ES-I3 (cell line): ENCODE measurements at regions not wholly inside any gene's neighbourhood (a gene's known extent, or its start where the extent isn't known, plus 50 kb on each side); places are given as distances from the start of the nearest gene placed in this dataset.
"Not testable (repeated sequence)": the region's sequence is repeated elsewhere in the genome, so short reads cannot be mapped to it uniquely, and the experiment has no call there.

Experiments used
- H3K36me3 ChIP-seq: 2 replicates; pipeline ENCODE4 v1.6.1; 2013; ENCODE audit warnings: mild to moderate bottlenecking, low read length, control low read depth, moderate library complexity; ENCODE audit not compliant: insufficient read depth
- H3K4me1 ChIP-seq: 2 replicates; pipeline ENCODE4 v1.6.1; 2013; ENCODE audit warnings: mild to moderate bottlenecking, control low read depth, low read length; ENCODE audit not compliant: insufficient read depth
- H3K9ac ChIP-seq: 2 replicates; pipeline ENCODE4 v1.6.1; 2013; ENCODE audit warnings: low read depth, mild to moderate bottlenecking, low read length, moderate library complexity
- H3K9me3 ChIP-seq: 2 replicates; pipeline ENCODE4 v1.6.1; 2013; ENCODE audit warnings: mild to moderate bottlenecking, low read length, moderate library complexity; ENCODE audit not compliant: control insufficient read depth, insufficient read depth

DNA sequence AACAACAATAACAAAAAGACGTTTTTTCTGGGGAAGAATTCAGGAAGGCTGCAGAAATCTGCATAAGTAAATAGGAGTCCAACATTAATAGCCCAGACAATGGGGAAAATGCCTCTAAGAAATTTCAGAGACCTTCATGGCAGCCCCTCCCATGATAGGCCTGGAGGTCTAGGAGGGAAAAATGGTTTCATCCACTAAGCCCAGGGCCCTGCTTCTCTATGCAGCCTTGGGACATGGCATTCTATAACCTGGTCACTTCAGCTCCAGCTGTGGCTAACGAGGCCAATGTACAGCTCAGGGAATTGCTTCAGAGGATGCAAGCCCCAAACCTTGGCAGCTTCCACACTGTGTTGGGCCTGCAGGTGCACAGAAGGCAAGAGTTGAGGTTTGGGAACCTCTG lies 125.6 kb upstream of the GMNC start:
- Histone ChIP-seq H3K9me3 (peaks cover 18% of the 10 kb centered on the region), H3K36me3 (no peaks in the 10 kb centered on the region), H3K9ac (no peak overlapping the region), H3K4me1 (no peaks in the 10 kb centered on the region)

DNA sequence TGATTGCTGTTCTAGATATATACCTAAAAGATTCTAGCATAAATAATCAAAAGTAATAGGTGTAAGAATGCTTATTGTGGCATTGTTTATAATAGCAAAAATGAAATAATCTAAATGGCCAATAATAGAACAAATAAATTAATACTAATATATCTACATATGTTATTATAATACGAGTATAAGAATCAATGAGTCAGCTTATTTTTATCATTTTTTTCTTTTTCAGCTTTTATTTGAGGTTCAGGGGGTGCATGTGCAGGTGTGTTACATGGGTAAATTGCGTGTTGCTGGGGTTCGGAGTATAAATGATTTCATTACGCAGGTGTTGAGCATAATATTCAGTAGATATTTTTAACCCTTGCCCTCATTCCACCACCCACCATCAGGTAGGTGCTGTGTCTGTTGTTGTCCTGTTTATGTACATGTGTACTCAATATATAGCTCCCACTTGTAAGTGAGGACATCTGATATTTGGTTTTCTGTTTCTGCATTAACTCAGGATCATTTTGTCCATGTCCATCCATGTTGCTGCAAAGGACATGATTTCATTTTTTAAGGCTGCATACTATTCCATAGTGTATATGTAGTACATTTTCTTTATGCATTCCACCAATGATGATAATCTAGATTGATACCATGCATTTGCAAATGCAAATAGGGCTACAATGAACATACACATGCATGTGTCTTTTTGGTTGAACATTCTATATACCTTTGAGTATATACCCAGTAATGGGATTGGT lies 122.2 kb upstream of the GMNC start:
- H3K4me1 ChIP-seq = no peaks in the 10 kb centered on the region
- peaks cover 18% of the 10 kb centered on the region for H3K9me3 ChIP-seq
- no peaks in the 10 kb centered on the region for H3K36me3 ChIP-seq
- H3K9ac ChIP-seq = no peak overlapping the region

DNA sequence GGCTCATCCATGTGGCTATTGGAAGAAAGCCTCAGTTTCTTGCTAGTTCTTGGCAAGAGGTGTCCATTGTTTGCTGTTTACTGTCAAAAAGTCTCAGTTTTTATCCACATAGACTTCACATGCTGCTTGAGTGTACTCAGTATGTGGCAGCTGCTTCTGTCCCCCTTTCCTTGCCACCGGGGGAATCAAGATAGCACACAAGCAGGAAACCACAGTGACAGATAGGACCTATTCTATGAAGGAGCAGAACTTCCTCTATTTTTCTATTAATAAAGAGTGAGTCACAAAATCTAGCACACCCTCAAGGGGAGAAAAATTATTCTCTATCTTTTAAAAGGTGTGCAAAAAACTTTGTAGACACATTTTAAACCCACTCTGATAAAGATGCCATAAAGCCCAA lies 121.4 kb upstream of the GMNC start:
- no peaks in the 10 kb centered on the region for H3K36me3 ChIP-seq
- H3K9ac ChIP-seq = no peak overlapping the region
- peaks cover 15% of the 10 kb centered on the region for H3K9me3 ChIP-seq
- H3K4me1 ChIP-seq = no peaks in the 10 kb centered on the region

DNA sequence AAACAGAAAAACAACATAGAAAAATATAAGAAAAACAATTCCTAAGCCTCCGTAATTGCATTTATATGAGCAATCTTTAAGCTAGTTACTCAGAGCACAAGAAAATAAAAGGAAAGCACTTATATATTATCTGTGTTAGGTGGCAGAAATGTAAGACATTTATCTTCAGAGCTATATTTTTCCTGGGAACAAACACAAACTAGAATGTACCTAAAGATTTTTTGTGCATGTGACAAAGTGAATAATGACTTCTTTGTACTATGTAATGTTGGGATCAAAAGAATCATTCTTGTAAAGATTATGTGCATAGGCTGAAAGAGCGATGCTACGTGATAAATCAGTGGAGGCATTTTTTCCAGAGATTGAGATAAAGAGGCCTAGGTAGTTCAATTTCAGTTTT lies 111.3 kb upstream of the GMNC start:
- Histone ChIP-seq H3K9me3 (no peaks in the 10 kb centered on the region), H3K4me1 (no peaks in the 10 kb centered on the region), H3K36me3 (no peaks in the 10 kb centered on the region; the same call in 1 of the 2 replicates)

DNA sequence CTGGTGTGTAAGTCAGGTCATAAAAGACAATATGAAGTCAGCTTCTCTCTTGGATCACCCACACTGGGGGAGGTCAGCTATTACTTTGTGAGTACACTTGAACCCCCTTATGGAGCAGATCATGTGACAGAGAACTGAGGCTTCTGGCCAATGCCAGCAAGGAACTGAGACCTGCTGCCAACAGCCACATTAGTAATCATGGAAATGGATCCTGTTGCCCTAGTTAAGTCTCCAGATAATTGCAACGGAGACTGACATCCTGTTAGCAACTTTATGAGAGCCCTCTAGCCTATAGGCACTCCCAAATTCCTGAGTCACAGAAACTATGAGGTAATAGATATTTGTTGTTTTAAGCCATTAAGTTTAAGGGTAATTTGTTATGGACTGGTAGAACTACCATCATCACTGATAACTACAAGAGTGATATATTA lies 110.4 kb upstream of the GMNC start:
- H3K9me3 ChIP-seq = no peaks in the 10 kb centered on the region
- no peak overlapping the region for H3K9ac ChIP-seq
- H3K36me3 ChIP-seq = no peaks in the 10 kb centered on the region; the same call in 1 of the 2 replicates
- H3K4me1 ChIP-seq = no peaks in the 10 kb centered on the region

More for the DNA sequence above, 111.3 kb upstream of the GMNC start:
- no peak overlapping the region for H3K9ac ChIP-seq

DNA sequence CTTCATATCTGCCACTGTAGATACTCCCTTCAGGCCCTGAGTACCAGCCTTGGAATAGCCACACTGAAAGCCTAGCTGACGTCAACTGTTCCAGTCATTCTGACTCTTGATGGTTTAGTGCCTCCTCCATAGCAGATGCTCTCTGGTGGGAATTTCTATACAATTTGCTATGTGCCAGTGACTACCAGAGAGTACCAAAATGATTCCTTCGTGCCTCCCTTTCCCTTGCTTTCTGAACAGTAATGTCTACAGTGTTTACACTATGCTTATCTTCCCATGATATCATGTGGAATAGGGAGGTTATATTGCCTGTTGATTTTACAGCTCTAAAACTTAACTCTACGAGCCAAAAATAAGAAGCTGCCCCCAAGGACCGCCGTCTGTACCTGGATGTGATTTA lies 109.7 kb upstream of the GMNC start:
- Histone ChIP-seq H3K4me1 (no peaks in the 10 kb centered on the region), H3K9ac (no peak overlapping the region), H3K36me3 (no peaks in the 10 kb centered on the region; the same call in 1 of the 2 replicates), H3K9me3 (no peaks in the 10 kb centered on the region)

DNA sequence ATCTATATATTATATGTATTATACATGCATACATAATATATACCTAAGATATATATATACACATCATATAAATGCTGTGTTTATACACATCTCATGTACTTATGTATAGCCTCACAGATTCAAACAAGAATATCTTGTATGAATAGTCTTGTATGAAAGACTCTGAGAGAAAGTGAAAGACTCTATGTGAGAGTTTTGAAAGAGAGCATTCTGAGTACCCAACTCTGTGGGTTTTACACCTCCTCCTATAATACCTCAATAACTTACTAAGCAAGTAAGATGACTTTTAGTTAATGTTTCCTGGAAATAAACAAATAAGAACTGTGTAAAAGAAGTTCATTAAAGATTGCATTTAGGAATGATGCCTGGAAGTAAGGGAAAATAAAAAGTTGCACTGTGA lies 108.1 kb upstream of the GMNC start:
- no peaks in the 10 kb centered on the region; the same call in 1 of the 2 replicates for H3K36me3 ChIP-seq
- no peaks in the 10 kb centered on the region for H3K4me1 ChIP-seq
- H3K9me3 ChIP-seq = no peaks in the 10 kb centered on the region
- no peak overlapping the region for H3K9ac ChIP-seq

DNA sequence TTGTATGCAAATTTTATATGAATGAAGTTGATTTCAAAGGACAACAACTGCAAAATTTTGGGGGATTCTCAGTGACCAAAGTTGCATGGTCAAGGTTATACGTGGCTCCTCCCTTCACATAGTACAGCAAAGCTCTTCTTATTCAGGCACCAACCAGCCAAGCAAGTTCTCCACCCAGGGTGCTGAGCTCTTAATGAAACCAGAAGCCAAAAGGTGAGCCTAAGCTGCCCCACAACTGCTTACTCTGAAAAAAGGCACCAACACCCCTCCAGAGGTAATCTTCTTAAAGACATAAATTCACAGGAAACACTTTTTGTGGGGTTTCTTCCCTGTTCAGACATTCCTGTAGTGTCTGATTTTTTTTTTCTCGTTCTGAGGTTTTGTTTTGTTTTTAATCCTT lies 106.1 kb upstream of the GMNC start:
- Histone ChIP-seq H3K9ac (no peak overlapping the region), H3K36me3 (no peaks in the 10 kb centered on the region; the same call in 1 of the 2 replicates), H3K4me1 (no peaks in the 10 kb centered on the region), H3K9me3 (no peaks in the 10 kb centered on the region)

DNA sequence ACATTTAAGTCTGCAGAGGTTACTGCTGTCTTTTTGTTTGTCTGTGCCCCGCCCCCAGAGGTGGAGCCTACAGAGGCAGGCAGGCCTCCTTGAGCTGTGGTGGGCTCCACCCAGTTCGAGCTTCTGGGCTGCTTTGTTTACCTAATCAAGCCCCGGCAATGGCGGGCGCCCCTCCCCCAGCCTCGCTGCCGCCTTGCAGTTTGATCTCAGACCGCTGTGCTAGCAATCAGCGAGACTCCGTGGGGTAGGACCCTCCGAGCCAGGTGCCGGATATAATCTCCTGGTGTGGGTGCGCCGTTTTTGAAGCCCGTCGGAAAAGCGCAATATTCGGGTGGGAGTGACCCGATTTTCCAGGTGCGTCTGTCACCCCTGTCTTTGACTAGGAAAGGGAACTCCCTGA lies 102.4 kb upstream of the GMNC start:
- H3K36me3 ChIP-seq, H3K4me1 ChIP-seq, H3K9me3 ChIP-seq: not testable (repeated sequence)
- peak overlapping the region; percentile 44; the same call in 1 of the 2 replicates for H3K9ac ChIP-seq

DNA sequence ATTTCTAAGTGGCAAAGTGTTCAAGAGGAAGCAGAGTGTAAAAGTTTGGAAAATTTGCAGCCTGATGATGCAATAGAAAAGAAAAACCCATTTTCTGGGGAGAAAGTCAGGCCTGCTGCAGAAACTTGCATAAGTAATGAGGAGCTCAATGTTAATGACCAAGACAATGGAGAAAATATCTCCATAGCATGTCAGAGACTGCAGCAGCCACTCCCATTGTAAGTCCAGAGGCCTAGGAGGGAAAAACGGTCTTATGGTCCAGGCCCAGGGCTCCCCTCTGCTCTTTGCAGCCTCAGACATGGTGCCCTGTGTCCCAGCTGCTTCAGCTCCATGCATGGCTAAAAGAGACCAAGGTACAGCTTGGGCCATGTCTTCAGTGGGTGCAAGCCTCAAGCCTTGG lies 96.6 kb upstream of the GMNC start:
- no peaks in the 10 kb centered on the region for H3K4me1 ChIP-seq
- no peaks in the 10 kb centered on the region for H3K36me3 ChIP-seq
- H3K9me3 ChIP-seq = no peaks in the 10 kb centered on the region
- no peak overlapping the region for H3K9ac ChIP-seq

DNA sequence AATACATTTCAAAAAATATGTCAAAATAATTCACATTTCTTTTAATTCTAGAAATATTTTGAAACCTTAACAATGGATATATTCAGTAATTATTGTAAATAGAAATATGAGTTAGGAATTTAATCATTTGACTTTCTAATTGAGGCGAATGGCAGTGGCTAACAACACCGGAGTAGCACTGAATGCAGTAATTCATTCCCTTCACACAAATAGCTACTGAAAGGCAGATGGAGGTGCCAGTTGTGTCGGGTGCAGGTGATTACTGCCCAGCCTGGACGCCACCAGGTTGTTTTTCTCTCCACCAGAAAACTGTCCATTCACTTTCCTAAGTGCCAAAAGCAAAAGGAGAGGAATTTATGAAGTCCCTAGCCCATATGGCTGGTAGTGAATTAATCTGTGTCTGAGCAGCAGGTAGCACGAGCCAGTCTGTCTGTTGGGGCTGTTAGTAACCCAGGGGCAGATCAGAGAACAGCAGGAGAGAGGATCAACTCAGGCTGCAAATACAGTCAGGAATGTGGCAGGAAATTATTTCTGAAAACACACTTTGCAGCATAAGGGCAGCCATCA lies 79.3 kb upstream of the GMNC start:
- no peaks in the 10 kb centered on the region for H3K9me3 ChIP-seq

DNA sequence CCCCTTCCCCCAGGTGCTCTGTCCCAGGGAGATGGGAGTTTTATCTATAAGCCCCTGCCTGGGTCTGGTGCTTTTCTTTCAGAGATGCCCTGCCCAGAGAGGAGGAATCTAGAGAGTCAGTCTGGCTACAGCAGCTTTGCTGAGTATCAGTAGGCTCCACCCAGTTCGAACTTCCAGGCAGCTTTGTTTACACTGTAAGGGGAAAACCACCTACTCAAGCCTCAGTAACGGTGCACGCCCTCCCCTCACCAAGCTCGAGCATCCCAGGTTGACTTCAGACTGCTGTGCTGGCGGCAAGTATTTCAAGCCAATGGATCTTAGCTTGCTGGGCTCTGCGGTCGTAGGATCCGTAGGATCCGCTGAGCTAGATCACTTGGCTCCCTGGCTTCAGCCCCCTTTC lies 72.1 kb upstream of the GMNC start:
- not testable (repeated sequence) for H3K36me3 ChIP-seq, H3K9me3 ChIP-seq, H3K4me1 ChIP-seq
- H3K9ac ChIP-seq = peak overlapping the region; percentile 18; the same call in 1 of the 2 replicates

More for the DNA sequence above, 79.3 kb upstream of the GMNC start:
- Histone ChIP-seq H3K36me3 (no peaks in the 10 kb centered on the region), H3K9ac (no peak overlapping the region), H3K4me1 (no peaks in the 10 kb centered on the region)

DNA sequence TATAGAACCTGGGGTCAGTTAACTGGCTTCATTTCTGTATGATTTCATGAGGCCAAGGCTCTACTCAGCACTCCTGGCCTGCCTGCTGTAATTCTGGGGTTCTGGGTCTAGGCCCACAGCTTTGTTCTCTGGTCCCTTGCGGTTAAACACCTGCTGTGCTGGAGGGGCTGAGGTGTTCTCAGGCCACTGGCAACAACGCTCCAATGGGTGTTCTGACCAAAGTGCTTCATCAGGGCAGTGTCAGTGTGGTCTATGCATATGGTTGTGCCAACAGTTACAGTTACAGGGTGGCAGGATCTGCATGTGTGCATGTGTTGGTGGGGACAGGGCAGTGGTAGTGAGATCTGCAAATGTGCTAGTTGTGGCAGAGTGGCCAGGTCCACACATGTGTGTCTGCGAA lies 64.1 kb upstream of the GMNC start:
- Histone ChIP-seq H3K9me3 (no peaks in the 10 kb centered on the region), H3K36me3 (no peaks in the 10 kb centered on the region), H3K9ac (no peak overlapping the region), H3K4me1 (no peaks in the 10 kb centered on the region)

DNA sequence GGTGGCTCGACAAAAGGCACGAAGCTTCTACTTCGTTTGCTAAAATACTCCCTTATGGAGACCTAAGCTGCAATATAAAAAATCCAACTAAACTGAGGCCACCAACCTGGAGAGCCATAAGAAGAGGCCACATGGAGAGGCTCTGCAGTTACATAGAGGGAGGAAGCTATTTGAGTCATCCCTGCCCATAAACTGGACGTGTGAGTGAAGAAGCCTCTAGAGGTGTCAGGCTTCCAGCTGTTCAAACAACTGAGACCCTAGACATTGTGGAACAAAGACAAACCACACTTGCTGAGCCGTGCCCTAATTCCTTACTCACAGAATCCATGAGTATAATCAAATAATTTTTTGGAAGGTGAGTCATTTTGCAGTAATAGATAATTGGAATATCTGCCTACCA lies 50.2 kb upstream of the GMNC start:
- no peak overlapping the region for H3K9ac ChIP-seq
- no peaks in the 10 kb centered on the region for H3K4me1 ChIP-seq
- H3K9me3 ChIP-seq = no peaks in the 10 kb centered on the region
- no peaks in the 10 kb centered on the region for H3K36me3 ChIP-seq
